Adipocyte (in vitro differentiated cells): ENCODE measurements at regions not wholly inside any gene's neighbourhood (a gene's known extent, or its start where the extent isn't known, plus 50 kb on each side); places are given as distances from the start of the nearest gene placed in this dataset.

Experiments used
- DNase-seq: peaks from one replicate; pipeline ENCODE4 v3.0.0-alpha.2; 2015; ENCODE audit warnings: low read depth
- H3K27me3 ChIP-seq: replicated peaks from 2 replicates; pipeline ENCODE4 v1.7.0; 2013; ENCODE audit warnings: mild to moderate bottlenecking, low read length, moderate library complexity; ENCODE audit not compliant: control insufficient read depth, insufficient read depth
- H3K36me3 ChIP-seq: 2 replicates; pipeline ENCODE4 v1.7.0; 2013; ENCODE audit warnings: low read length, mild to moderate bottlenecking, moderate library complexity; ENCODE audit not compliant: control insufficient read depth, insufficient read depth, severe bottlenecking
- H3K4me1 ChIP-seq: 2 replicates; pipeline ENCODE4 v1.7.0; 2013; ENCODE audit warnings: mild to moderate bottlenecking, low read length, moderate library complexity; ENCODE audit not compliant: control insufficient read depth, insufficient read depth
- H3K4me3 ChIP-seq: 2 replicates; pipeline ENCODE4 v1.7.0; 2013; ENCODE audit warnings: mild to moderate bottlenecking, low read length, moderate library complexity
- H3K9ac ChIP-seq: 2 replicates; pipeline ENCODE4 v1.7.0; 2013; ENCODE audit warnings: mild to moderate bottlenecking, low read length, moderate library complexity
- H3K9me3 ChIP-seq: 2 replicates; pipeline ENCODE4 v1.7.0; 2013; ENCODE audit warnings: mild to moderate bottlenecking, low read length, moderate library complexity; ENCODE audit not compliant: control insufficient read depth

GRCh38 chr5:110923971-110924370, 147.5 kb upstream of the TSLP start:
- Histone ChIP-seq H3K4me3 (no peak overlapping the region), H3K36me3 (no peaks in the 10 kb centered on the region), H3K9ac (no peak overlapping the region), H3K9me3 (no peaks in the 10 kb centered on the region), H3K27me3 (no peaks in the 10 kb centered on the region), H3K4me1 (peaks cover 17% of the 10 kb centered on the region)
- DNase-seq = no peak

- H3K4me3 ChIP-seq = no peak overlapping the region
- H3K9me3 ChIP-seq = no peaks in the 10 kb centered on the region
- H3K27me3 ChIP-seq = no peaks in the 10 kb centered on the region
- no peaks in the 10 kb centered on the region for H3K36me3 ChIP-seq
- DNase-seq = peak; percentile 67
- peak overlapping the region; percentile 49 for H3K9ac ChIP-seq
- peaks cover 17% of the 10 kb centered on the region for H3K4me1 ChIP-seq
These were observed 146.1 kb upstream of the TSLP start for GRCh38 chr5:110925398-110925797.

- H3K4me1 ChIP-seq = peaks cover 17% of the 10 kb centered on the region
- H3K9ac ChIP-seq = peak overlapping the region; percentile 49
- no peaks in the 10 kb centered on the region for H3K36me3 ChIP-seq
- no peak overlapping the region for H3K4me3 ChIP-seq
- no peaks in the 10 kb centered on the region for H3K9me3 ChIP-seq
- no peaks in the 10 kb centered on the region for H3K27me3 ChIP-seq
- DNase-seq = no peak
These were observed 145.6 kb upstream of the TSLP start for GRCh38 chr5:110925916-110926315.

- DNase-seq = no peak
- no peaks in the 10 kb centered on the region for H3K36me3 ChIP-seq
- H3K9me3 ChIP-seq = no peaks in the 10 kb centered on the region
- no peak overlapping the region for H3K4me3 ChIP-seq
- H3K9ac ChIP-seq = no peak overlapping the region
- no peaks in the 10 kb centered on the region for H3K4me1 ChIP-seq
- H3K27me3 ChIP-seq = peaks cover 6% of the 10 kb centered on the region
These were observed 138.6 kb upstream of the TSLP start for GRCh38 chr5:110932755-110933488.

GRCh38 chr5:110940136-110940535, 131.4 kb upstream of the TSLP start:
- H3K4me3 ChIP-seq = no peak overlapping the region
- H3K27me3 ChIP-seq = no peaks in the 10 kb centered on the region
- no peak for DNase-seq
- no peaks in the 10 kb centered on the region for H3K36me3 ChIP-seq
- no peaks in the 10 kb centered on the region for H3K4me1 ChIP-seq
- H3K9ac ChIP-seq = no peak overlapping the region
- H3K9me3 ChIP-seq = no peaks in the 10 kb centered on the region

GRCh38 chr5:110945874-110946436, 125.6 kb upstream of the TSLP start:
- Histone ChIP-seq H3K36me3 (no peaks in the 10 kb centered on the region), H3K4me3 (no peak overlapping the region), H3K9ac (no peak overlapping the region), H3K27me3 (no peaks in the 10 kb centered on the region), H3K9me3 (no peaks in the 10 kb centered on the region), H3K4me1 (peaks cover 3% of the 10 kb centered on the region)
- no peak for DNase-seq

GRCh38 chr5:110951373-110951791, 120.1 kb upstream of the TSLP start:
- Histone ChIP-seq H3K9me3 (no peaks in the 10 kb centered on the region), H3K4me3 (no peak overlapping the region), H3K4me1 (no peaks in the 10 kb centered on the region), H3K9ac (no peak overlapping the region), H3K27me3 (no peaks in the 10 kb centered on the region), H3K36me3 (no peaks in the 10 kb centered on the region)
- DNase-seq = peak; percentile 12

GRCh38 chr5:110956280-110956912, 115.1 kb upstream of the TSLP start:
- H3K9me3 ChIP-seq = no peaks in the 10 kb centered on the region
- H3K4me1 ChIP-seq = peaks cover 5% of the 10 kb centered on the region
- no peak overlapping the region for H3K4me3 ChIP-seq
- H3K27me3 ChIP-seq = no peaks in the 10 kb centered on the region
- no peaks in the 10 kb centered on the region for H3K36me3 ChIP-seq
- H3K9ac ChIP-seq = no peak overlapping the region
- DNase-seq = no peak

GRCh38 chr5:110956913-110957813, 114.3 kb upstream of the TSLP start:
- Histone ChIP-seq H3K4me1 (peaks cover 5% of the 10 kb centered on the region), H3K9ac (no peak overlapping the region)
- no peak for DNase-seq

GRCh38 chr5:110957934-110958333, 113.6 kb upstream of the TSLP start:
- Histone ChIP-seq H3K4me3 (no peak overlapping the region), H3K27me3 (no peaks in the 10 kb centered on the region), H3K36me3 (no peaks in the 10 kb centered on the region), H3K9me3 (no peaks in the 10 kb centered on the region), H3K9ac (no peak overlapping the region), H3K4me1 (peaks cover 5% of the 10 kb centered on the region)
- DNase-seq = peak; percentile 79

More at GRCh38 chr5:110956913-110957813, 114.3 kb upstream of the TSLP start:
- Histone ChIP-seq H3K36me3 (no peaks in the 10 kb centered on the region), H3K27me3 (no peaks in the 10 kb centered on the region), H3K4me3 (no peak overlapping the region), H3K9me3 (no peaks in the 10 kb centered on the region)

GRCh38 chr5:110963495-110963894, 108.0 kb upstream of the TSLP start:
- DNase-seq = no peak
- Histone ChIP-seq H3K27me3 (no peaks in the 10 kb centered on the region), H3K4me3 (no peak overlapping the region), H3K4me1 (peaks cover 4% of the 10 kb centered on the region), H3K9me3 (no peaks in the 10 kb centered on the region), H3K36me3 (no peaks in the 10 kb centered on the region), H3K9ac (no peak overlapping the region)
